Activated T-cell treated with anti-CD3 and anti-CD28 coated beads for 24 hours (primary cell): ENCODE measurements at regions not wholly inside any gene's neighbourhood (a gene's known extent, or its start where the extent isn't known, plus 50 kb on each side); places are given as distances from the start of the nearest gene placed in this dataset.

Source experiments
- DNase-seq: peaks from one replicate; pipeline ENCODE4 v3.0.0-alpha.2; 2020; ENCODE audit warnings: low read depth

DNA sequence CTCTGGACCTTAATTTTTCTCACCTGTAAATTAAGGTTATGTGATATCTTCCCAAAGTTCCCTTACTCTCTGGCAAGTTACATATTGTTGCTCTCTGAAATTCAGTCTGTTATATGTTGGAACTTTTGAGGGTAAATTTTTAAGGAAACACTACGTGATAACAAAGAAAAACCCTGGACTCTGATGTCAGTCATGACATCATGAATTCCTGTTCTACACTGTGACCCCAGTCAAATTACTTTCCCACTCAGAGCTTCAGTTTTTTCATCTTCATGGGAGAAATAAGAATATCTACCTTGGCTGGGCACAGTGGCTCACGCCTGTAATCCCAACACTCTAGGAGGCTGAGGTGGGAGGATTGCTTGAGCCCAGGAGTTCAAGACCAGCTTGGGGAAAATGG, 164.6 kb upstream of the RALGAPA2 start:
- no peak for DNase-seq

DNA sequence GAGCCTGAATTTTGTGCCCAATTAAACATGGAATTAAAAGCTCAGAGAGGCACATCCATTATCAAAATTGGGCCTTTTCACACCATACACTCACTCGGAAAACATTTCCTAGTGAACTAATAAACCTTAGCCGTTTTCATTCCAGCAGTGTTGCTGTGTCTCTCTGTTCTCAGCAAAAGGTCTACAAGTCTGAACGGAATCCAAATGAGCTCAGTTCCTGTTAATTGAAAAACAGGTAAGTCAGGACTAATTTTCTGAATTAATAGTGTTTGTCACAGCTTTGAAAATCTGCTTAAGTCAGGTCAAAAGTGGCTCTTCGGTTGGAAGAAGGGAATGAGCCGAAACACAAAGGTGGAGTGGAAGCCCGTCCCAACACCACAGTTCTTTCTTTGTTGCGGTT, 163.3 kb upstream of the RALGAPA2 start:
- no peak for DNase-seq

DNA sequence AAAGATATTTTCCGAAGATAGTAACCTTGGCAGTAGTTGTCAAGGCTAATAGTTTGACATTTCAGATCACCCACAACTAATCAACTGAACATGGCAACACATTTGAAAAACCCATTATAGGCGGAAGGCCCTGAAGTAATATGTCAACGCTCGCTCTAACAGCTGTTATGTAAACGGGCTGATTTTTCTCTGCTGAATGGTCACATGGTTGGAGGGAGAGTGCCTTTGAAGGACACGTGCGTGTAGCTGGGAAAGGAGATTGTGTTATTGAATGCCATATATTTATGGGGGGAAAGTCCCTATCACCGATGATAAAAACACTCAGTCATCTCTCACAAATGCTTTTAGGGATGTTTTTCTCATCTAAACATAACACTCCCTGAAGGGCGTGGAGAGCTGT, 160.0 kb upstream of the RALGAPA2 start:
- no peak for DNase-seq

DNA sequence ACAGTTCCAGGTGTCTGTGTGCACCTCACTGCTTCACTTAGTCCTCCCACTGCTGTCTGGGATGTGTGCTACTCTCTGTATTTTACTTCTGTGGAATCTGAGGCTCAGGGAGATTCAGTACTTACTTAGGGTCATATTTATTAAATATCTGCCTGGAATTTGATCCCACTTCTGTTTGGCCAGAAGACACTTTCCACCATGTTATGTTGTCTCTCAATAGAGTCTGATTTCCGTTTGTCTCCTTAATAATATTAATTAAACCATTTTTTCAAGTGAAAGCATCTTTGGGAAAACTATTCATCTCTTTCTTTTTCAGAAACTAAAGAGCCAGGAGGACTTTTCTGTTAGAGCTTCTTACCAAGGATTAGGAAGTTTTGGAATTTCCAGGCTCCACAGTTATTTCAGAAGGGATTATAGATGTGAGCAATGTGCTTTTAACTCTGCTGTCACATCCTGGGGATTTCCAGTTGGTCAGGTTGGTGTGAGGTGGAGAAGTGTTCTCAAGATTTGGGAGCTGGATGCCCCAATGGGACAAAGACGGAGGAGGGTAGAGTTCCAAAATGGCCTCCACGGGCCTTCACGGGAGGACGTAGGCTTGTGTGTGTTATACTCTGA, 156.8 kb upstream of the RALGAPA2 start:
- DNase-seq, result no peak

DNA sequence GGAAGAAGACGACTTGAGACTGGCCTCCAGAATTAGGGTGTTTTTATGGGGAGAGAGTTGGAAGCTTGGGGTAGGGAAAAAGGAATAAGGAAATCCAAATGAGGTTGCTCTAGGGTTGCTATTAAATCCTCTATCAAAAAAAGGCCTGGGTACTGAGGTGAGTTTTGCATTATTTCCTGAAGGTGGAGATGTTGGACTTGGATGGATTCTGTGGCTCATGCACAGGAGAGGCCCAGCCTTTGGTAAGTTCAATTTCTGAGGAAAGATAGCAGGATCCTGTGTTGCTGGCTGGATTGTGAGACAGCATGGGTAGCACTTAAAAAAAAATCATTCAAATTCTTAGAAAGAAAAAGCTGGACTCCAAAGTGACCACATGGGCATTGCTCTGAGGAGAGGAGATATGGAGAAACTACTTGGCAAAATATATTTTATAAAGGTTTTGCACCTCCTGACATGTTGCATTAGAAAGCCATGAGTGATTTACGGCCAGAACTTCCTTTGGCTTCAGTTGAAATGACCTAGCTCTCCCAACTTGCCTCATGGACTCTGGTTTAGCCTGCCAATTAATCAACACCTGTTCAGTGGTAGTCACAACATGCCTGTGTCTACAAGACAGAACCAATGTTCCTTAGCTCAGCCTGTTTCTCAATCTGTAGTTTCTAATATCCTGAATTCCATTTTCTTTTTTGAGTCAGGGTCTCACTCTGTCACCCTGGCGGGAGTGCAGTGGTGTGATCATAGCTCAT, 152.1 kb upstream of the RALGAPA2 start:
- DNase-seq, result no peak

DNA sequence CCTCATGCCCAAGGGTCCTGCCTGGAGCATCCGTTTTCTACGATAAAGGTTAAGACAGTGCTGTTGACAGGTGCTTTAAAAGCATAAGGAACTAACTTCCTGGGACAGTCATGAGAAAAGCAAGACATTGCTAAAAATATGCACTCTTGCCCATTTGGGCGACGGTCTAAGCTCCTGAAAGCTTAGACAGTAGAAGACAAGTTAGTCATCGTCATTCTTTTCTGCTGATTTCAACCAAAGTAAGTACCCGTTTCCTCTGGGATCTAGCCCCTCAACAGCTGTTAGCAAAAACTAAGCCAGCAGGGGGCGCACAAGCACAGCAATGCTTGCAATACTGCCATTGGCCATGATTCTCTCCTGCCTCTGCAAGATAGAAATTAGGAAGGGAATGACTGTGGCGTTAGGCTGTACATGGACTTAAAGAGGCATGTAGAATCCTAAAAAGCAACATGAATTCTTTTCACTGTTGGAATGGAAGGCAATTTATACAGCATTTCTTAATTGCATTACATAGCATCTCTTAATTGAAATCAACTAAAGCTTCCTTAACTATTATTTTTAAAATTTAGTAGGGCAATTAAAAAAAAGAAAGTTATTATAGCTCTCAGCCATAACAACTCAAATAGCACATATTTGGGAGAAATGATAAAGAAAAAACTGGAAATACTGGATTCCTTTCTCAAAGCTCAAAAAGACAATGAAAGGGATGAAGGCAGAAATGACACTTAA, 147.8 kb upstream of the RALGAPA2 start:
- peak; percentile 77 for DNase-seq

DNA sequence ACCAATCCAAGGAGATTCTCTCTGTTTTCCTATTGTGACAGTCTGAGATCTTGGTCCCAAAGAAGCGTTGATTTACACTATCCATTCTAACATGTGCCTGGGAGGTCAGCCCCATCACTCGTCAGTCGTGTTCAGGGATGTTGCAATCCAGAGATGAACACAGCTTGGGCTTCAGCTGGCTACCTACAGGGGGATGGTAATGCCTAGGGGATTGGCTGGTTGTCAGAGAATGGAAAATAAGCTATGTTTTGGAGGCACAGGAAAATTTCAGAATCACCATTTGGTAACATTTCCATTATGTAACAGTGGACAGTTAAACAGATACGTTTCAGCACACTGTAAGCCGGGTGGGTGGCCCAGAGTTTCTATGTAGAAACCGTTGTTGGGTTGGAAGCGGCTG, 147.1 kb upstream of the RALGAPA2 start:
- no peak for DNase-seq

DNA sequence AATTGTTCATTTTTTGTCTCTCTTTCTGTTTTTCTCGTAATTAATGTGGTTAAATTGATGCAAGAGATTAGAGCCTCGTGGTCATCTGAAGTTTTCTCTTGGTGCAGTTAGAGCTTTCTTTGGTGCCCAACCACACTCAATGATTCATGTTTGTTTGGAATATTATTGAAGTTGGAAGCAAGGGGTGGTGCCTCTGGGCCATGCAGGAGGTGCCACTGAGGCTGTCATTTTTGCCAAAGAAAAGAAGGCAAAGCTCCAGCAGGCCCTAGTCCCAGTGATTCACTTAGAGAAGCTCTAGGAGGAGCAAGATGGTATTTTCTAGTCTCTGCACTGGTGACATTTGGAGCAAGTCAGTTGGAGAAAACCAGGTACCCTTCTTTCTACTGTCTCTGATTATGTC, 144.5 kb upstream of the RALGAPA2 start:
- no peak for DNase-seq

DNA sequence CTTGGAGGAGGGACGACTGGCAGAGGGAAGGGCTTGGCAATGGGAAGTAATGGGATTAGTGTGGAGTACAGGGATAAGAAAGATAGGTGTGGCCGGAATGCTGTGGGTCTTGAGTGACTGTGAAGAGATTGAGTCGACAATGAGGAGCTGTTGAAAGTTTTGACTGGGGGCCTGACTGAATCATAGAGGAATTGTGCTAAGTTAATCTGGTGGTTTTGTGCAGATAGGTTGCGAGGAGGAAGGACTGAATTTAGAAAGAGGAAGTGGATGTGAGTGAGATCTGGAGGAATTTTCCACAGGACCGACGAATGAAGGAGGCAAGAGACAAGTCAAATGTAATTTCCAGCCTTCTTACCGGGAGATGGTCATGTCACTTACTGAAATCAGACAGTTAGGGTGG, 143.9 kb upstream of the RALGAPA2 start:
- DNase-seq, result no peak

DNA sequence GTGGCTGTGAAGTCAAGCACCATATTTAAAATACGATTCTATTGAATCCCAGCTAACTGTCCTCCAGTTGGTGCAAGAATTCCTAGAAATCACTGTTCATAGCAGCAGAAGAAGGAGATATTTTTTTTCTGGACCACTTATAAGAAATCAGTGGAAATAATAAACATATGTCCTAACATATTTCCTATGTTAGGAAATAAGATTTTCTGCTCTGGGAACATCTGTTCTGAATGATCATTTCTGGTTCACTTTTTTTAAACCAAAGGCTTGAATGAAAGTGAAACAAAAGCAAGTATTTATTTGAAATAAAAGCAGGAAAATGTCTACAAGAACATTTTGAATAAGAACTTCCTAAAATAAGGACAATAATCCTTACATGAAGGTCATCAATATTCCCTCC, 138.9 kb upstream of the RALGAPA2 start:
- DNase-seq, result no peak

DNA sequence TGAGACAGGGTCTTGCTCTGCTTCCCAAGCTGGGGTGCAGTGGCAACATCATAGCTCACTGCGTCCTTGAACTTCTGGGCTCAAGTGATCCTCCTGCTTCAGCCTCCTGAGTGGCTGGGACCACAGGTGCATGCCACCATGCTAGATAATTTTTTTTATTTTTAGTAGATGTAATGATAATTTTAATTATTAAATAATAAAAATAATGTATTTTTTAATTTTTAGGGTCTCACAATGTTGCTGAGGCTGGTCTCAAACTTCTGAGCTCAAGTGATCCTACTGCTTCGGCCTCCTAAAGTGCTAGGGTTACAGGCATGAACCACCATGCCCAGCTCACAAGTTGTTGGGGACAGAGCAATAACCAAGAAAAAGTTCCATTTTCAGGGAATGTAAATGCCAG, 138.0 kb upstream of the RALGAPA2 start:
- no peak for DNase-seq

DNA sequence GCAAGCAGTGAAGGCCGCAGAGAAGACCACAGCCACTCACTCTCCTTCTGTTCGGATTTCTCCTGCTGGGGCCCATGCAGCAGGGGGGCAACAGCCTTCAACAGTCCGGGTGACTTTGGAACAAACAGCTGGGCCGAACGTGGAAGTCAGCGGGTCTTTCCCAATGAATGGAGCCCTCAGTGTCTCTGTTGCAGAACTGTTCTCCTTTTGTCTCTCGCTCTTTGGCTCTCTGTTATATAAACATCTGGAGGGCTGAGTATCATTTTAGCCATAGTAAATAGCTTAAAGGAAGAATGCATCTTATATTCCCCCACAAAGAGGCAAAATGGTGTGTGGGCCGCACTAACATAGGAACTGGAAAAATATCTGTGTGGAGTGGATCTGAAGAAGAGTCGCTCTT, 136.7 kb upstream of the RALGAPA2 start:
- DNase-seq, result no peak

DNA sequence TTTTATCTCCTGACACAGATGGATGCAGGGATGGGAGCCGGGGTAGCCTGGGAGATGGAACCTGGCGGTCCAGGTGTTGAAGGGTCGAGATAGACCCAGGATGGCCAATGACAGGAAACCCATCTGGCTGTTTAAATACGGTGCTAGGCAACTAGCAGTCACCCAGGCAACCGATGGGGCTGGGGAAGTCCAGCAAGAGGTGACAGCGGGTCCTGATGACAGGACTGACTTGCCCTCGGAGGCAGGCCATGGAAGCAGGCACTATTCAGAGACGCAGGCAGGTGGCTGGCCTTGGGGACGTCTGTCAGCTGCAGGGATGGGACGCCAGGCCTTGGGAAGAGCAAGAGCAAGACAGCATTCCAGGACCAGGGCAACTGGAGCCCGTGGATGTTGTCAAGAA, 135.4 kb upstream of the RALGAPA2 start:
- no peak for DNase-seq

DNA sequence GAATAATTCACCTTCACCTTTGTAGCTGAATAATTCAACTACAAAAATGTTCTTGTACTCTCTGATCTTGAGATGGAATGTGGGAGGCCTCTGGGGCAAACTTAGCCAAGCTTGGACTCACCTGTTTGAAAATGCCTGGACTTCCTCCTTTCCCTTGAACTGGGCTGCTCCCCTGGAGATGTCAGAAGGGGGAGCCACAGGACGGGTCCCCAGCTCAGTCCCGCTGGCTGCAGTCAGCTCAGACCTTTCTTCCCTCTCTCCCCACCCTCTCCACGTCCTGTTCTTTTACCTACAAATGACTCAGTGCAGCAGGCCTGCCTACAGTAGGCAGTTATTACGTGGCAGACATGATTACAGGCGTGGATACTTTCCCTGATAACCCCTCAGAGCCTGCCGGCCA, 131.5 kb upstream of the RALGAPA2 start:
- DNase-seq, result no peak

DNA sequence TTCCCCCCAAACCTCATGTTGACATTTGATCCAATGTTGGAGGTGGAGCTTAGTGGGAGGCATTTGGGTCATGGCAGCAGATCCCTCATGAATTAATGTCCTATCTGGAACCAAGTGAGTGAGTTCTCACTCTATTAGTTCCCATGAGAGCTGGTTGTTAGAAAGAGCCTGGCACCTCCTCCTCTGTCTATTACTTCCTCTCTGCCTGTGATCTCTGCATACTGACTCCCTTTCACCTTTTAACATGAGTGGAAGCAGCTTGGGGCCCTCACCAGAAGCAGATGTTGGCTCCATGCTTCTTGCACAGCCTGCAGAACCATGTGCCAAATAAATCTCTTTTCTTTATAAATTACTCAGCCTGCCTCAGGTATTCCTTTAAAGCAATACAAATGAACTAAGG, 127.3 kb upstream of the RALGAPA2 start:
- DNase-seq, result no peak

DNA sequence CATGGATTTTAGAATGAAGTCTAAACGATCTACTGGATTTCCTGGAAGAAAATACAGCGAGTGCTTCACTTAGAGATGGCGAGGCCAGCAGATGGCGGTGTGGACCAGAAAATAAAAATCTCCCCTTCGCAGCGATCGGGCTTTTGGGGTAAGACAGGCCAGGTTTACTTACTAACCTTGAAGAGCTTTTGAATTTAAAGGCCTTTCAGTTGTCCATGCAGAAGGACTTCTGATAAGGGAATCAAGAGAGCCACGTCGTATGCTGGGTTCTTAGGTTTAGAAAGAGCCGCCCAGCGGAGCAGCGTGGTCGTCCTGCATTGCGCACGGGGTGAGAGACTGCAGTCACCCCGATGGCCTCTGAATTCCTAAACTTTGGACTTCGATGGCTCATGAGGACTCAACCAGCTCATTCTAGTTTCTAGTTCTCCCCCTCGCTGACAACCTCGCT, 125.2 kb upstream of the RALGAPA2 start:
- peak; percentile 24 for DNase-seq

DNA sequence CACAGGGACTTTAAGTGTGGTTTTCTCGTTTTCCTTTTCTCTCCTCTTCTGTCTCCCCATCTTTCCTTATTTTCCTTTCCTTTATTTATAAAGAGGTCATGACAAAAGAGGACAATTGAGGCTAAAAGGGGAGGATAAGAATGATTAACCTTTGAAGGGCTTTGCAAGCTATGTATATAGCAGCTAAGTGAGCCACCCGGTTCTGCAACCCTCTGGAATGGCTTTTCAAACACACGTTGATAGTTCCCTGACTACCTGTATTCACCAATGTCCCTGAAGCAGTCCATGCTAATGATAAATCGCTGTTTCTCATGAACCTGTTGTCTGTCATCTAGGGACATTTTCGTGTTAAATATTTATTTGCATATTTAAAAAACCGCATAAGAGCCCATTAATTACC, 124.4 kb upstream of the RALGAPA2 start:
- DNase-seq, result no peak

DNA sequence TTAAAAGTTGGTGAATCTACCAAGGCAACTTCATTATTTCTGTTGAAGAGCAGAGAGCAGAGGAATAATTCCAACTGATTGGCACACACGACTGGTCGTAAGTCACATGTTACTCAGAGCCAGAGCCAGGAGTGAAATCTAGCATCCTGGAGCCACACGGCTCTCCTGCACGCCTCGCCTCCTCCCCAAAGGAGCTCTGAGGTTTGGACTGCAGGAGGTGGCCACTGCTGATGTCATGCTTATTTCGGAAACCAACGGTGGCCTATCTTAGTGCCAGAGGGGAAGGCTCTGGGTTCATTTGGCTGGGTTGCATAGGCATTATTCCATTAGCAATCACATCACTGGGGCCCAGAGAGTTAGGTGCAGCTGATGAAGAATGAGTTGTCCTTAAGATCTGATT, 123.5 kb upstream of the RALGAPA2 start:
- DNase-seq, result no peak

DNA sequence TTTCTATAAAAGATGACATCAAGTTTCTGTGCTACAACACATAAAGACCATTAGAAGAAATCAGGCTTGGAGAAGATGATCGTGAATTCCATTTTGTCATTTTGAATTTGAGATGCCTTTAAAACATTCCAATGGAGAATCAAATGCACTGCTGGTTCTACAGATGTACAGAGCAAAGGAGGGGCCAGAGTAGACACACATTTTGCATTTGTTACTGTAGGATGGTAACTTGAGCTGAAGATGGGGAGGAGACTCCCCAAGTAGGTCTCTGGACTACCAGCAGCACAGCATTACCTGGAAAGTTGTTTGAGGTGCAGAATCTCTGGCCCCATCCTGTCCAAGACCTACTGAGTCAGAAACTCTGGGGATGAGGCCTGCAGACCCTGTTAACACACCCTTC, 121.6 kb upstream of the RALGAPA2 start:
- DNase-seq, result no peak

DNA sequence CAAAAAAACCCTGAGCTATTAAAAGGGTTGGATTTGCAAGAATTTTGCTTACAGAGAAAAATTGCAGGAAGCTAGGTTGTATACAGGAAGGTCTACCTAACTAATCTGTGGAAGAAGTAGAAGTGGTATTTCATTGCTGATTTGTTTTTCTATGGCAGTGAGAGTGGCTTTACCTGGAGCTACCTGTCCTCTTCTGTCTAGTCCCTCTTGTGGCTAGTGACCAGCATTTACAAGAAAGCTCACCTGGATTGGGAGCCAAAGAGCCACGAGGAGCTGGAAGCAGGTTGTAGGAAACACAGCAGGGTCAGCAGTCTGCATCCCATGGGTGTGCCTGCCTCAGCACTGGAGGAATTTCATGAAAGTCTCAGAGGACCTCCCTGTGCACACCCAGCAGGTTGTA, 120.3 kb upstream of the RALGAPA2 start:
- no peak for DNase-seq

DNA sequence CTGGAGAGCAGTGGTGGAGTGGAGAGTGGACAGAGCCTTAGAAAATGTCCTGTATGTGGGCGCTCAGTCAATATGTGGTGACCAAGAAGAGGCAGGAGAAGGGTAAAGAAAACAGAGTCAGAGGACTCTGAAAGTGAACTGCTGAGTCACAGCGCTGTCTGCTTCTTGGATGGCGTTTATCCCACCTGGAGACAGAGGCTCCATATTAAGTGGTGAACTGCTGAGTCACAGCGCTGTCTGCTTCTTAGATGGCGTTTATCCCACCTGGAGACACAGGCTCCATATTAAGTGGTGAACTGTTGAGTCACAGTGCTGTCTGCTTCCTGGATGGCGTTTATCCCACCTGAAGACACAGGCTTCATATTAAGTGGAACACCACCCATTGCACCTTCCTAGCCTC, 119.3 kb upstream of the RALGAPA2 start:
- no peak for DNase-seq

DNA sequence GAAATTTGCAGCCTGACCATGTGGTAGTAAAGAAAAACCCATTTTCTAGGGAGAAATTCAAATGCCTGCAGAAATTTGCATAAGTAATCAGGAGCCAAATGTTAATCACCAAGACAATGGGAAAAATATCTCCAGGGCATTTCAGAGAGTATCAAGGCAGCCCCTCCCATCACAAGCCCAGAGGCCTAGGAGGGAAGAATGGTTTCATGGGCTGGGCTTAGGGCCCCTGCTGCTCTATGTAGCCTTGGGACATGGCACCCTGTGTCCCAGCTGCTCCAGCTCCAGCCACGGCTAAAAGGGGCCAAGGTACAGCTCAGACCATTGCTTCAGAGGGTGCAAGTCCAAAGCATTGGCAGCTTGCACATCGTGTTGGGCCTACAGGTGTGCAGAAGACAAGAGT, 117.2 kb upstream of the RALGAPA2 start:
- no peak for DNase-seq

DNA sequence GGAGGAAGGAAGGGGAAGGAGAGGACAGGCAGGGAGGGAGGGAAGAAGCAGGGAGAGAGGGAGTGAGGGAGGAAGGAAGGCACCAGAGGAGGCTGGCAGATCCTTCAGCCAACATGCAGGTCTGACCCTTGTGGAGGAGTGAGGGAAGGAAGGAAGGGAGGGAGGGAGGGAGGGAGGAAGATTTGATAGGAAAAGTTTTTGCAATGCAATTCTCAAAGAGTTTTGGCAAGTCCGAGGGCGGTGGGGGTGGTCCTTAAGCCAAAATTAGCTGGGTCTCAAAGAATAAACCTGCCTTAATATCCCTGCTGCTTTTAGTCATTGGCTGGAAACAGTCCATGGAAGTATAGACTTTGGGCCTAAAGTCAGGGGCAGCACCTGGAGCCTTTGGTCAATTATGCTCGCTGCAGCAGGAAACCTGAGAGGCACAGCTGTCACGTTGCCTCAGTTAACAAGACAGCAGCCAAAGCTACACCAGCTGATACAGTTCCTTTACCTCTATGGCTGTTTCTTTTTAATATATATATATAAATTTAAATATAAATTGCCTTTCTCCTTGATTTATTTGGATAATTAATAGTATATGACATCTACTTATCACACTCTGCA, 115.7 kb upstream of the RALGAPA2 start:
- no peak for DNase-seq
